Skeletal muscle satellite cell (primary cell): ENCODE measurements at regions not wholly inside any gene's neighbourhood (a gene's known extent, or its start where the extent isn't known, plus 50 kb on each side); places are given as distances from the start of the nearest gene placed in this dataset.
"Not testable (repeated sequence)": the region's sequence is repeated elsewhere in the genome, so short reads cannot be mapped to it uniquely, and the experiment has no call there.

Experiments
- H3K27me3 ChIP-seq: 2 replicates; pipeline ENCODE4 v1.7.0; 2013; ENCODE audit warnings: low read length; ENCODE audit not compliant: control insufficient read depth, insufficient read depth
- H3K36me3 ChIP-seq: 2 replicates; pipeline ENCODE4 v1.7.0; 2013; ENCODE audit warnings: mild to moderate bottlenecking, control low read depth, low read length; ENCODE audit not compliant: insufficient read depth
- H3K4me1 ChIP-seq: 2 replicates; pipeline ENCODE4 v1.7.0; 2013; ENCODE audit warnings: low read length; ENCODE audit not compliant: control insufficient read depth, insufficient read depth
- H3K4me2 ChIP-seq: 2 replicates; pipeline ENCODE4 v1.7.0; 2013; ENCODE audit warnings: mild to moderate bottlenecking, low read length
- H3K4me3 ChIP-seq: 2 replicates; pipeline ENCODE4 v1.7.0; 2013; ENCODE audit warnings: low read length
- H3K9ac ChIP-seq: 2 replicates; pipeline ENCODE4 v1.7.0; 2013; ENCODE audit warnings: mild to moderate bottlenecking, low read depth, low read length, moderate library complexity
- H3K9me3 ChIP-seq: replicated peaks from 2 replicates; pipeline ENCODE4 v1.7.0; 2013; ENCODE audit warnings: mild to moderate bottlenecking, control low read depth, low read length

- no peaks in the 10 kb centered on the region for H3K27me3 ChIP-seq
- H3K4me3 ChIP-seq, result no peak overlapping the region
Observed at GRCh38 chr9:124139001-124139400, 118.7 kb upstream of the NEK6 start.

GRCh38 chr9:124140941-124141568 lies 116.7 kb upstream of the NEK6 start:
- no peaks in the 10 kb centered on the region for H3K36me3 ChIP-seq
- H3K4me3 ChIP-seq, result no peak overlapping the region
- H3K9ac ChIP-seq, result no peak overlapping the region
- H3K9me3 ChIP-seq, result peaks cover 2% of the 10 kb centered on the region
- H3K27me3 ChIP-seq, result no peaks in the 10 kb centered on the region
- H3K4me2 ChIP-seq, result no peak overlapping the region
- peaks cover 22% of the 10 kb centered on the region for H3K4me1 ChIP-seq

More at GRCh38 chr9:124139001-124139400, 118.7 kb upstream of the NEK6 start:
- H3K36me3 ChIP-seq, result no peaks in the 10 kb centered on the region
- H3K4me1 ChIP-seq, result peaks cover 17% of the 10 kb centered on the region
- H3K4me2 ChIP-seq, result no peak overlapping the region
- H3K9me3 ChIP-seq, result no peaks in the 10 kb centered on the region
- peak overlapping the region; percentile 48 for H3K9ac ChIP-seq

- H3K27me3 ChIP-seq, H3K36me3 ChIP-seq: not testable (repeated sequence)
- H3K4me1 ChIP-seq, result peaks cover 21% of the 10 kb centered on the region
Observed at GRCh38 chr9:124144561-124145123, 113.1 kb upstream of the NEK6 start.

GRCh38 chr9:124146031-124146561 lies 111.7 kb upstream of the NEK6 start:
- Histone ChIP-seq H3K36me3 (no peaks in the 10 kb centered on the region), H3K4me2 (no peak overlapping the region), H3K9me3 (peaks cover 5% of the 10 kb centered on the region), H3K9ac (no peak overlapping the region), H3K4me3 (no peak overlapping the region), H3K4me1 (peaks cover 21% of the 10 kb centered on the region), H3K27me3 (peaks cover 11% of the 10 kb centered on the region)

More at GRCh38 chr9:124144561-124145123, 113.1 kb upstream of the NEK6 start:
- not testable (repeated sequence) for H3K9me3 ChIP-seq, H3K4me2 ChIP-seq, H3K9ac ChIP-seq, H3K4me3 ChIP-seq

GRCh38 chr9:124149992-124150391 lies 107.8 kb upstream of the NEK6 start:
- peaks cover 5% of the 10 kb centered on the region for H3K9me3 ChIP-seq
- H3K4me1 ChIP-seq, result peaks cover 8% of the 10 kb centered on the region
- H3K4me3 ChIP-seq, result no peak overlapping the region
- H3K36me3 ChIP-seq, result no peaks in the 10 kb centered on the region
- H3K9ac ChIP-seq, result no peak overlapping the region
- H3K27me3 ChIP-seq, result peaks cover 27% of the 10 kb centered on the region
- H3K4me2 ChIP-seq, result no peak overlapping the region

GRCh38 chr9:124163760-124164255 lies 93.9 kb upstream of the NEK6 start:
- no peaks in the 10 kb centered on the region for H3K9me3 ChIP-seq
- no peaks in the 10 kb centered on the region for H3K4me1 ChIP-seq
- peaks cover 52% of the 10 kb centered on the region for H3K27me3 ChIP-seq
- no peak overlapping the region for H3K4me3 ChIP-seq
- H3K9ac ChIP-seq, result no peak overlapping the region
- no peaks in the 10 kb centered on the region for H3K36me3 ChIP-seq
- H3K4me2 ChIP-seq, result no peak overlapping the region

GRCh38 chr9:124164811-124165210 lies 92.9 kb upstream of the NEK6 start:
- no peak overlapping the region for H3K9ac ChIP-seq
- no peak overlapping the region for H3K4me3 ChIP-seq
- peaks cover 57% of the 10 kb centered on the region for H3K27me3 ChIP-seq
- H3K9me3 ChIP-seq, result no peaks in the 10 kb centered on the region
- H3K4me2 ChIP-seq, result no peak overlapping the region
- H3K4me1 ChIP-seq, result no peaks in the 10 kb centered on the region
- H3K36me3 ChIP-seq, result no peaks in the 10 kb centered on the region

- Histone ChIP-seq H3K9me3 (no peaks in the 10 kb centered on the region), H3K36me3 (no peaks in the 10 kb centered on the region), H3K4me2 (no peak overlapping the region), H3K9ac (no peak overlapping the region), H3K4me3 (no peak overlapping the region), H3K27me3 (peaks cover 44% of the 10 kb centered on the region), H3K4me1 (no peaks in the 10 kb centered on the region)
Observed at GRCh38 chr9:124174433-124174832, 83.3 kb upstream of the NEK6 start.

- H3K36me3 ChIP-seq, H3K9me3 ChIP-seq, H3K4me3 ChIP-seq, H3K4me1 ChIP-seq, H3K4me2 ChIP-seq, H3K9ac ChIP-seq: not testable (repeated sequence)
- H3K27me3 ChIP-seq, result peaks cover 41% of the 10 kb centered on the region
Observed at GRCh38 chr9:124177522-124177921, 80.2 kb upstream of the NEK6 start.

- Histone ChIP-seq H3K9me3 (no peaks in the 10 kb centered on the region), H3K4me3 (no peak overlapping the region), H3K4me1 (no peaks in the 10 kb centered on the region), H3K27me3 (peaks cover 47% of the 10 kb centered on the region), H3K4me2 (no peak overlapping the region), H3K36me3 (no peaks in the 10 kb centered on the region), H3K9ac (no peak overlapping the region)
Observed at GRCh38 chr9:124179196-124180071, 78.3 kb upstream of the NEK6 start.

GRCh38 chr9:124180557-124180956 lies 77.2 kb upstream of the NEK6 start:
- H3K36me3 ChIP-seq, result no peaks in the 10 kb centered on the region
- no peaks in the 10 kb centered on the region for H3K4me1 ChIP-seq
- H3K27me3 ChIP-seq, result peaks cover 46% of the 10 kb centered on the region
- no peaks in the 10 kb centered on the region for H3K9me3 ChIP-seq
- H3K4me3 ChIP-seq, result no peak overlapping the region
- no peak overlapping the region for H3K4me2 ChIP-seq
- H3K9ac ChIP-seq, result no peak overlapping the region
